Stomach (tissue), 4 donors: ENCODE measurements at regions not wholly inside any gene's neighbourhood (a gene's known extent, or its start where the extent isn't known, plus 50 kb on each side); places are given as distances from the start of the nearest gene placed in this dataset.

Experiments
- CTCF ChIP-seq, 7 experiments: fragments of 450-650 bp in 4 of 7; fragments of 200-600 bp in 3 of 7; sonication (generic) in 3 of 7; IDR thresholded peaks; one replicate each; pipeline ENCODE4 v1.5.1; 2016 to 2019; ENCODE audit warnings: antibody characterized with exemption in 7 of 7, control low read depth in 2 of 7, mild to moderate bottlenecking in 1 of 7
- EP300 ChIP-seq: sonication (generic); formaldehyde crosslinking; IDR thresholded peaks from one replicate; pipeline ENCODE4 v1.6.1; 2017; ENCODE audit warnings: antibody characterized with exemption
- POLR2A ChIP-seq, 4 donors: fragments of 450-650 bp; IDR thresholded peaks; one replicate each; pipeline ENCODE4 v1.6.1; 2016; ENCODE audit warnings: antibody characterized with exemption in 4 of 4, control low read depth in 2 of 4, mild to moderate bottlenecking in 1 of 4, moderate library complexity in 1 of 4

GRCh38 chr12:93080994-93081809 lies 152.1 kb upstream of the EEA1 start:
- no peak for TF ChIP-seq CTCF (IDR thresholded peaks at IDR 0.05)
- no peak for TF ChIP-seq EP300
- no peak for TF ChIP-seq POLR2A (IDR thresholded peaks at IDR 0.05)
